ENCODE measurements at regions not wholly inside any gene's neighbourhood (a gene's known extent, or its start where the extent isn't known, plus 50 kb on each side); places are given as distances from the start of the nearest gene placed in this dataset.
"Not testable (repeated sequence)": the region's sequence is repeated elsewhere in the genome, so short reads cannot be mapped to it uniquely, and the experiment has no call there.

DNA sequence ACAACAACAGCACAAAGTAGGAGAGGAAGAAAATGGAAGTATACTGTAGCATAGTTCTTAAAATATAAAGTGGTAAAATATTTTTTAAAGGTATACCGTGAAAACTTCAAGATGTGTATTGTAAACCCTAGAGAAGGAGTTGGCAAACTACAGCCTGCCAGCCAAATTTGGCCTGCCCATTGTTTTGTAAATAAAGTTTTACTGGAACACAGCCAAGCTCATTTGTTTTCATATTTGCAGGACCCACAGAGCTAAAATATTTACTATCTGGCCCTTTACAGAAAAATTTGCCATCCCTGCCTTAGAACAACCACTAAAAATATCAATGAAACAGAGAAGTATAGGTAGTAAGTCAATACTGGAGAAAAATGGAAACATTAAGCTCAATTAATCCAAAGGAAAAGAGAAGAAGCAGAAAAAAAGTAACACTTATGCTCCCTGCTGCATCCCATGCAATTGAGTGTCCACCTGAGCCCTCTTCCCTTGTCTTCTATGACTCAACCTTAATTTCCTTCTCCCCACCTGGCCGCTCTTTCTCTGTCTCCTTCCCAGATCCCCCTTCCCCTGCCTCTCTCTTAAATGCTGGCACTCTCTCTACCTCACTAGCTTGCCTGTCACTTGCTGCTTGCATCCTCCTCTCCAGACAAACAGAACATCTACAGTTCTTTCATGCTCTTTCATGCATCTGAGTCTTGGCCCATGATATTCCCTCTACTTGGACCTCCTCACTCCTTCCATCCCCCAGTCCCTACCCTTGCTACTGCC, 50.6 kb upstream of the FER start:
- DNase-seq (ENCODE audit: low read depth, low spot score): no peak

DNA sequence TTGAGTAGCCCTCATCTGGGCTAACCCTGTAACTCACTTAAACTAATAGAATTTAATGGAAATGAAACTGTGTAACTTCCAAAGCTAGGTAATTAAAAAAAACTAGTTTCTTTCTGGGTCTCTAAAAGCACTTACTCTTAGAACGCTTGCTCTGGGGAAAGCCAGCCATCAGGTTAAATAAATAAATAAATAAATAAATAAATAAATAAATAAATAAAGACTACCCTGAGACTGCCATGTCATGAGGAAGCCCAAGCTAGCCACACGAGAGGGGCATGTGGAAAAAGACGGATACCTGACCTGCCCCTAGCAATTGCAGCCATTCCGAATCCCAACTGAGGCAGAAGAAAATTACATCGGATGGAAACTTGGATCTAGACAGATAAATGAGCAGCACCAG, 51.3 kb upstream of the FER start:
- DNase-seq (ENCODE audit: low read depth, low spot score): no peak

DNA sequence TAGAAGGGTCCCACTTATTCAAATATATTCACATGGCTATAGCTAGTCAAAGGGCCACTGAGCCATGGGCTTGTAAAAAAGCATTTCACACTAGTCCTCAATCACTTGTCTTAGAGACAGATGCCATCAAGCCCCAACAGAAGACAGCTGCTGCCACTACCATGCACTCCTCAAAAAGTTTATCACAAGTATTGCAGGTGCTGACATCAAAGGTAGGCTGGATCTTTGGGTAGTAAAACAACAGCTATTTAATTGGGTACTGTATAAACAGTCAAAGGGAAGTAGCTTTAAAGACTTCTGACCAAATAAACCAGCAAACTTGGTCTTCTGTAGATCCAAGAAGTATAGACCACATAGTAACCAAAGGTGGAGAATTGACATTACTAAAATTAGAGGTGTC, 59.2 kb upstream of the FER start:
- no peak for DNase-seq (ENCODE audit: low read depth, low spot score)

DNA sequence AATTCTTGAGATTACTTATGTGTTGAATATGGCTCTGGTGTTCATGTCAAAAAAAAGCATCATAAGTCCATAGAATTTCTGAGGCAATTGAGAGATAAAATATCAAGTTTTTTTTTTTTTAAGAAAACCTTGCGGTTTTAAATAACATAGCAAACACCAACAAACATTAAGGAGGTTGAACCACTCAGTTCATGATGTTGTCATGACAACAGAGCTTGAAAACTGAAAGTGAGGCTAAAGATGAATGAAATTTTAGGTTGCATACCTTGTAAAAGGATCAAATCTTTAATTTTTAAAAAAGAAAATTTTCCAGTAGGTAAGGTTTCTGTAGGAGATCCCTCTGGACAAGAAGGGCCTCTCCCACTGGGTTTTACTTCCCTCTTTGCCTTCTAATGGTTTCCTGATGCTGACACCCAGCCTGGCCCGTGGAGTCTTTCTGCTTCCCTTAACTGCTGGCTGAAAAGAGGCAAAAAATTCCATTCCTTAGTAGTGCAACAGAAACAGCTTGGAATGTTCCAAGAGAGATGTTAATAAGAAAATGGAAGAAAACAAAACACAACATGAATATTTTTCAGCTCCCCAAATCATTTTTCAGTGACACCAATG, 60.0 kb upstream of the FER start:
- no peak for DNase-seq (ENCODE audit: low read depth, low spot score)

DNA sequence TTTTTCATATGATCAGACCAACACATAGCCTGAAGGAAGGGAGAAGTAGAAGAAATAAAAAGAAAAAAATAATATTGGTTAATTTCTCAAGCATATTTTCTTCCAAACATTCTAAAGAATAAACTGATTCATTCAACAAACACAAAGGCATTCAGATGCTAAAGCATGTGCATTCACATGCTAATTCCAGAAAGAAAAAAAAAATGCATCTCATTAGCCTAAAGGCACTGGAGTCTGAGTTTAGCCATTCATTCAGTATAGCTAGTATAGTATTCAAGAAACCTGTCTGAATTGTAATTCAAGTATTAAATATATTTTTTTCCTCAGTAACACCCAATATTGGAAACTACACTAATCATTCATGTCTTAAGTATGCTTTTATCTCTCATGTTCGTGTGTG, 61.0 kb upstream of the FER start:
- DNase-seq (ENCODE audit: low read depth, low spot score): no peak

DNA sequence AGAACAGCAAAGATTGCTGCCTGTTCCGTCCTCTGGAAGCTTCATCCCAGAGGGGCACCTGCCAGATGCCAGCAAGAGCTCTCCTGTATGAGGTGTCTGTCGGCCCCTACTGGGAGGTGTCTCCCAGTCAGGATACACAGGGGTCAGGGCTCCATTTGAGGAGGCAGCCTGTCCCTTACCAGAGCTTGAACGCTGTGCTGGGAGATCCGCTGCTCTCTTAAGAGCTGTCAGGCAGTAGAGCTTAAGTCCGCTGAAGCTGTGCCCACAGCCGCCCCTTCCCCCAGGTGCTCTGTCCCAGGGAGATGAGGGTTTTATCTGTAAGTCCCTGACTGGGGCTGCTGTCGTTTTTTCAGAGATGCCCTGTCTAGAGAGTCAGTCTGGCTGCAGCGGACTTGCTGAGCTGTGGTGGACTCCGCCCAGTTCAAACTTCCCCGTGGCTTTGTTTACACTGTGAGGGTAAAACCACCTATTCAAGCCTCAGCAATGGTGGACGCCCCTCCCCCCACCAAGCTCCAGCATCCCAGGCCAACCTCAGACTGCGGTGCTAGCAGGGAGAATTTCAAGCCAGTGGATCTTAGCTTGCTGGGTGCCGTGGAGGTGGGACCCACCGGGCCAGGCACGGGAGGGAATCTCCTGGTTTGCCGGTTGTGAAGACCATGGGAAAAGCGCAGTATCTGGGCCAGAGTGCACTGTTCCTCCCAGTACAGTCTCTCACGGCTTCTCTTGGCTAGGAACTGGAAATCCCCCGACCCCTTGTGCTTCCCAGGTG, 62.1 kb upstream of the FER start:
- DNase-seq (ENCODE audit: low read depth, low spot score): not testable (repeated sequence)

DNA sequence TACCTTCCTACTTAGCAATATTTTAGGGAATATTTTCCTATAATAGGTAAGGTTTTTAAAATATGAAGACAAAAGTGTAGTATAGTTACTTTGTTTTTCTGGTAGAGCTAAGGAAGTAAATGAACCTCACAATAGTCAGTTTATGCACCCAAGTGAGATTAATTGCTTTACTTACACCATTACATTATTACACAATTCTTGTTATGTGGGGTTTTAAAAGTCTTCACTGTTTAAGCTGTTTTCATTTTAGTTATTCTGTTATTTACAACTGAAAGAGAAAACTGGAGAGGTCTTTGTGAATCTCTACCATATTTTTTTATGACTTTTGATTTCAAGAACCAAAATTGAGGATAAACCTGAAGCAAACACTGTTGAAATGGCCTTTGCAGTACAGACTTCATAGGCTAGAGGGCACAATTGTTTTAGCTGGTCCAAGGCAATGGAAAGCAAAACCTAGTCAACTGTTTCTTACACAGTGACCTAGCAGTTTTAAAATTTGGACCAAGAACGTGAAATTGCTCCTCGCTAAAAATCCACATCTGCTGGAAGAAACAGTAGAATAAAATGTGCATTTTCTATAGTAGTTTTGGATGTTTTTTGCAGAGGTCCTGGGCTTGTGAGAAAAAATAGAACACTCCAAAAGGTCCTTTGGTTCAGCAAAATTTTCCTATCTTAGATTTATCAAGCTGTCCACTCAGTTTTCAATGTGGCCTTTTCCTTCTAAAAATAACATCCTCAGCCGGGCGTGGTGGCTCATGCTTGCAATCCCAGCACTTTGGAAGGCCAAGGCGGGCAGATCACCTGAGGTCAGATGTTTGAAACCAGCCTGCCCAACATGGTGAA, 66.4 kb upstream of the FER start:
- DNase-seq (ENCODE audit: low read depth, low spot score): no peak

DNA sequence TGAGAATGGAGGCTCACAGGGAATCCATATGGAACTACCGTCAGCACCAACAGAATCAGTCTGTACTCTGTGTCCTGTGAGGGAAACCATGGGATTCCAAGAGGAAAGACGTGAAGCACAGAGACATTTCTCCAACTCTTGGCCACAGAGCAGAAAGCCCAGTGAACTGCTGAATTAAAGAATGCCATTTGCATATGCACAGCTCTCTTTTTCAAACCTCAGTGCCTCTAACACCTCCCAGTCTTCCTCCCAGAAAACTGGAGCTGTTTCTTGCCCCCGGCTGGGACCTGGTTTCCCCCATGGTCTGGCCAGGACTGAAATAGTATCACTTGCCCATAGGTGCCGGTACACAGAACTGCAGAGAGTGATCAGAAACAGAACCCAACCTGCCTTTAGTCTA, 69.6 kb upstream of the FER start:
- DNase-seq (ENCODE audit: low read depth, low spot score): no peak

DNA sequence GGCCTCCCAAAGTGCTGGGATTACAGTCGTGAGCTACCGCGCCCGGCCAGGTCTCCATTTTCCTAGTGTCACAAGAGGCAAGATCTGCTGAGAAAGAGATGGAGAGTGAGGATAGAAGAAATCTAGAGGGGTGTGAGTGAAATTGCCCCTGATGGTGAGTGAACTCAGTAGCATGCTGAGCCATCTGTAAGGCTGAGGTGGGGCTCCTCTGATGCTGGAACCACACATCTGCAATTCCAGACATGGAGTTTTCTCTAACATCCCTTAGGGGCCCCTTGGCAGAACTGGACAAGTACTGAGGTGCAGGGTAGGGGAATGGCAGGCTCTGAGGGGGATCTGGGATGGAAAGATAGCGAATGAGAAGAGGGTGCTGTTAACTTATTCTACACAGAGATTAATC, 72.0 kb upstream of the FER start:
- no peak for DNase-seq (ENCODE audit: low read depth, low spot score)

DNA sequence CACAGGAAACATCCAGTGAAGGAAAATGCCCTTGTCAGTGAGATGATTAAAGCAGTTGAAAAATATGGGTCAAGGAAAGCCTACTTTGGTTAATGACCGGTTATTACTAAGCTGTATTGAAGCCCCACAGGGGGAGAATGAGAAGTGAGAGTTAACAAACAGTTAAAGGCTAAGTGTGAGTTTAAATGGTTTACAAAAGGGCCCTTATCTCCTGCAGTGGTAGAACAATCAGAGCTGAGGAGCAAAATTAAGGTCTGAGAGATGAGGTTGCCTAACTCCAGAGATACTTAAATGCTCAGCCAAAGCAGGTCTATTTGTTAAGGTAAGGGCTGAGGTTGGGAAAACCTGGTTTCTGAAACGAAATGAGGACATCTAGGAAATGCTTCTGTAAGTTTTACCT, 75.1 kb upstream of the FER start:
- DNase-seq (ENCODE audit: low read depth, low spot score): no peak

DNA sequence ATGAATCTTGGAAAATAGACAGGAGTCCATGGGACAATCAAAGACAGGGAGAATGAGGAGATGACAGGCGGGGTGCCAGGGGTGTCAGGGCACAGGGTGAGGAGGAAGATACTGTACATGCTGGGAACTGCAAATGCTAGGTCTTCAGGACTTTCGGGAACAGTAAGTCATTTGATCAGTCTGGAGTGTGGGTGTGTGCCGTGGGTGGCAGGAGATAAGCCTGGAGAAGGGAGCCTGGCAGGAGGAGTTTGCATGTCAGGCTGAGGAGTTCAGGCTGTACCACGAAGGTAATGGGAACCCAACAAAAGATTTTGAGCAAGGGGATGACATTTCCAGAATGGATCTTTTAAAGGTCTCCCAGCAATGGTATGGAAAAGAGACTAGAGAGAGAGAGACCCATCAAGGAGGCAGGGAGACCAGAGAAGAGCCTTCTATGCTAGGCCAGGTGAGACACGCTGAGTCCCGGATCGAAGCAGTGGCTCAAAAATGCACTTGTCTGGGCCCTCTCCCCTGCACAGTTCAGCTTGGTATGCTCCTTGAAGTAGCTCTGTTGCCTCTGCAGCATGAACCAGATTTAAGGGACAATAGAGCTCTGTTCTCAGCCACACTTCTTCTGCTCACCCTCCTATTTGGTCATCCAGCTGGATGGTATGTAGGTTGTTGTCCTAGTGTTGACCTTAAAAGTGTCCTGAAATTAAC, 77.0 kb upstream of the FER start:
- no peak for DNase-seq (ENCODE audit: low read depth, low spot score)

DNA sequence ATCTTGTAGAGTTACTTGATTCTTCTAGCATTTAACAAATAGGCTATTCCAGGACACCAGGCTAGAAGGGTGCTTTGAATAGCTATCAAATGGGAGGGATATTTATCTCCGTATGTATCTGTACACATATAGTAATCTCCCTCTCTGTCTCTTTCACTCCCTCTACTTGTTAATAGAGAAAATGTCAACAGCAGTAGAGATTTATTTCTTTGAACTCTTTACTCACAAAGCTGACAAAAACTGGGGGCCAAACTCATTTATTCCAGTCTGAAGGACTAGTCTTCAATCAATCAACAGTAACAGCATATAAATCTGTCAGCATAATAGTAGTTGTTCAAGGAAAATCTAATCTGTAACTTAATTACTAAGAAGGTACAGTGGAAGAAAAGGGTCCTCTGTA, 78.2 kb upstream of the FER start:
- no peak for DNase-seq (ENCODE audit: low read depth, low spot score)

DNA sequence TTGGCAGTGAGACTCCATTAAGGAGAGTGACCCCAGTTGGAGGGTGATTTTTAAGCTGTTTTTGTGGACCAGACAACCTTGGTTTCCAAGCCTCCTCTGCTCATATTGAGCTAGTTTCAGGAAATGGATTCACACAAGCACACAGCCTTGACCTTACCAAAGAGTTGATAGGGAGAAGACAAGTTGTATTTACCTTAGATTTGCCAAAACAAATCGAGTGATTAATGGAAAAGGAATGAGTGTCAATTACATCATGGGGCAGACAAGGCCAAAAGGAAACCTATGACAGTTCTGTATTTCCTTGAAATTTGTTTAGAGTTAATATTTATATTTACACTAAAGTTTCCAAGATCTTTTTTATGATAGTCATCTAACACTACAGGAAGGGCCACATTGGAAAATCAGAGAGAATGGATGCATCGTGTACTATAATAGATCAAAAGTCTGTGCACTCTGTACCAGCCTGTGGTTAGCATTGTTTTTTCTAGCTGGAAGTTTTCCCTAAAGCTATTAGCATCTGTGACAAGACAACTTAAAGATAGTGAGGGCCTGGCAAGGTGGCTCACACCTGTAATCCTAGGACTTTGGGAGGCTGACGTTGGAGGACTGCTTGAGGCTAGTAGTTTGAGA, 86.0 kb upstream of the FER start:
- no peak for DNase-seq (ENCODE audit: low read depth, low spot score)

DNA sequence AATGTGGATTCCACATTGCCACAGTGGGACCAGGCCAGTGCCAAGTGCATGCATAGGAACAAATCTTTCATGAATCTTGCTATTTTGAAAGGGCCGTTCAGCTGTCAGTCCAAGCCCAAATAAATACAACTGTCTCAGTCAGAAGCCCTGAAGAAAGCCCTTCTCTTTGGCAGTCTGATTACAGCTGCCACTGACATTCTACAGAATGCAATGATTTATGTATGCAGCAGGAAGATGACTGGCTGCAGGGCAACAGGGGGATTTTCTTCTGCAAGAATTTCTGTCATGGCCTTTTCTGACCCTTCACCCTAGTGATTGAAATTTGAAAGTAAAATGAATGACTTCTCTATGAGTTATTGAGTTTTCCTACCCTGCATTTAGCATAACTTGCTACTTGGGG, 86.7 kb upstream of the FER start:
- DNase-seq (ENCODE audit: low read depth, low spot score): no peak

DNA sequence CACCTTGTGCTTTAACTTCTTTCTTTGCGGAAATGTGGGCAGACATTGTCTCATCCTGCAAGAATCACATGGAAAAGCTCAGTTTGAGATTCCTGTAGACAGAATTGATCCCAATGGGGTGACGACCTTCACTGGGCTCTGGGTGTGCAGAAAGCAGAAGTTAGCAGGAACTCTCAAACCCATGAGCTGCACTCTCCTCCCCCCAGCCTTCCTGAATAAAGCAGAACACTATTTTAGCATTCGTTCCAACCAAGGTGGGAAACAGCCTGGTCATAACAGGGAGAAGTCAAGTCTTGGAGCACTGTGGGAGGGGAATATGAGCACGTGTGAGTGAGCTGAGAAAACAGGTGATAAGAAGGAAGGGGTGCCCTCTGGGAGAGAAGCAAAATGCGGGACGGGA, 87.4 kb upstream of the FER start:
- no peak for DNase-seq (ENCODE audit: low read depth, low spot score)

DNA sequence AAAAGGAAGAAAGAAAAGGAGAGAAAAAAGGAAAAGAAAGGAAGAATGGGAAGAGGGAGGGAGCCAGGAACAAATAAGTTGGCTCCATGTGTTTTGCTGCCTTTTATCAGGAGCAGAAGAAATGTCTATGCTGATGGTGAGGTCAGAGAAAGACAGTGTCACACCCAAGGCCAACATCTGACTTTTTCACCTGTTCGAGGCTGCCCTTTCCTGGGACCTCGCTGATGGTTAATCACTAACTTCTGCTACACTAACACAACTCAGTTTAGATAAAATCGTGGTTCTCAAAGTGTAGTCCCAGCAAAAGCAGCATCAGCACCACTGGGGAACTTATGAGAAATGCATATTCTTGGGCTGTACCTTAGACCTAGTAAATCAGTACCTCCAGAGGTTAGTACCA, 88.2 kb upstream of the FER start:
- DNase-seq (ENCODE audit: low read depth, low spot score): no peak

DNA sequence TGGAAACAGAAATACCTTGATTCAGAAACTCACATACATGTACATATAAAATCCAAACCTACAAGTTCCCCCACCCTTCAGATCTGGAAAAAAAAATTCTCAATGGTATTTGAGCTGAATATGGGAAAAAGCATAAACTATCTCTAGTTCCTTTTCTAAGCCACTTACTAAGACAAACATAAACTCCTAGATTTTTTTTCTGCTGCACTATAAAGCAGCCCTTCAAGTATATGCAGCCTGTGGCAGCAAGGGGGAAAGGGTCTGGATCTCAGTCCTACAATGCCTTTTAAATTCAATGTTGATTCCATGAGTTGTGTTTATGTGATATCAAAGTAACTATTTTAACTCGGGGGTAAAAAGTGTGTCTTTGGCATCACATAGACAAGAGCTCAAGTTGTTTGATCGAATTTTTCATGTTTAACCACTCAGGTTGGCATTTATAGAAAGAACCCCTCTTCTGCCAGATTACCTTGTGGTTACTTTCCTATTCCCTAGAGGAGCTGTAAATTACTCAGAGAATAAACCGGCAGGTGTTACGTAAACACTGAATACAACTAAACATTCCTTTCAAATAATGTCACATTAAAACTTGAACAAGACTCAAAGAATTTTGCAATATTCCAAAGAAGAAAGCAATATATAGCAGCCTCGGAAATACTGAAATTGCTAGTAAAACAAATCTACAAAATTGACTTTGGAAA, 91.8 kb upstream of the FER start:
- DNase-seq (ENCODE audit: low read depth, low spot score): no peak

DNA sequence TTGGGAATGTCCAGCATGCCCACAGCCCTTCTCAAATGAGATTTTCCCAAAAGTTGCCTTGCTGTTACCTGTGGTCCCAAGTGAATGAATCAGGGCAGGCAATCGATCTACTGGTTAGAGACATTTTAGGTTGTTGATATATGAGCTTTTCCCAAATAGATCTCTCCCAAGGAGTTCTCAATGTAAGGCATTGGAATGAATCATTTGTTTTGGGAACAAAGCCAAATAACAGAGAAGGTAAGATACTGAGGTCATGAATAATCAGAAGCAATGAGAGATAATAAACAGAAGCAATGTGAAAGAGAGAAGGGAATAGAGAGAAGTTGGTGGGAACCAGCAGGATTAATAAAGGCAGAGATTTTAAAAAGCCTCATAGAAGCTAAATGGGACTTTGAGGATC, 93.6 kb upstream of the FER start:
- DNase-seq (ENCODE audit: low read depth, low spot score): no peak

DNA sequence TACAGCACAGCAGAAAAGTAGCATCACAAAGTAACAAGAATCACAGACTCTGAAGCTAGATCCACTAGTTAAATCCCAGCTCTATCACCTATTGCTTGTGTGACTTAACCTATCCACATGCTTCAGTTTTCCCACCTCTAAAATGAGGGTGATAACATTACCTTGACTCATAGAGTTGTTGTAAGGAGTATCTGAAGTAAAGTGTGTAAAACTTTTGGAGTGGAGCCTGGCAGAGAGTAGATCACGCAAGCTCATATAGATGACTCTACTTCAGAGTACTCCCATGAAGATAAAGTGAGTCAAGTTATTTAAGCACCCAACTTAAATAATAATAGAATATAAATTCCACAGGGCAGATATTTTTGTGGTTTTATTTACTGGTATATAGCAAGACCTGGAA, 94.5 kb upstream of the FER start:
- no peak for DNase-seq (ENCODE audit: low read depth, low spot score)

DNA sequence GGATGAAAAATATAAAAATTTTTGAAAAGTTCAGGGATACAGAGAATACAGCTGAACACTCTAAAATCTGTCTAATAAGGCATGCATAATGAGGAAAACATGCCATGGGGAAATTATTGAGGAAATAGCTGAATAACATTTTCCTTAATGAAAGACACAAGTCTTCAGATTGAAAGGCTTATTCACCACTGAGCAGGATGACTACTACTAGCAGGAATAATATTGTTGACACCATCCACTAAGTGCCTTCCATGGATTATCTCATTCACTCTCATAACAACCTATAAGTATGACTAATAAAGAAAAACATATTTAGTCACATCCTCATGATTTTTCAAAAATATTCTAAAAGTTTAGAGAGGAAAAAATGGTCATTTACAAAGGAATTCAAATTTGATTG, 96.7 kb upstream of the FER start:
- DNase-seq (ENCODE audit: low read depth, low spot score): no peak
